ENCODE measurements at regions not wholly inside any gene's neighbourhood (a gene's known extent, or its start where the extent isn't known, plus 50 kb on each side); places are given as distances from the start of the nearest gene placed in this dataset.

DNA sequence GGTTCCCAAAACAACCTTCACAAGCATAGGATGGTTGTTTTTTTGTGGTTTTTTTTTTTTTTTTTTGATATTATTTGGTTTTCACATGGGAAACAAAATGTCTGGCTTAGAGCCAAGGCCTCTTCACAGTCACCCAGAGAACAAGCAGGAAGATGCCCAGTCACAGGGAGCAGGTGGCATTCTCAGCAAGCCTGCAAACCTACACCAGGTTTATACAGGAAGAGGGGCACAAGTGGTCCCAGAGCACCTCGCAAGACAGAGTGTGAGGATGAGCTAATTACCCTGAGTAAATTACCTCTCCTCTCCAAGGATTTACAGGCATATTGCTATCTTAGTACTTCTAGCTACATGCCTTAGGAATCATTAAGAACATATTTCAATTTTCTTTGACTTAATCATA, 1375.6 kb downstream of the EFNB2 start:
- TF ChIP-seq POLR2AphosphoS5 (IDR thresholded peaks at IDR 0.05; ENCODE audit: borderline replicate concordance, low read depth, low read length) (no peak), EZH2 (IDR thresholded peaks at IDR 0.05) (no peak)

Measured in SK-N-MC (cell line).